ENCODE measurements at regions not wholly inside any gene's neighbourhood (a gene's known extent, or its start where the extent isn't known, plus 50 kb on each side); places are given as distances from the start of the nearest gene placed in this dataset.

DNA sequence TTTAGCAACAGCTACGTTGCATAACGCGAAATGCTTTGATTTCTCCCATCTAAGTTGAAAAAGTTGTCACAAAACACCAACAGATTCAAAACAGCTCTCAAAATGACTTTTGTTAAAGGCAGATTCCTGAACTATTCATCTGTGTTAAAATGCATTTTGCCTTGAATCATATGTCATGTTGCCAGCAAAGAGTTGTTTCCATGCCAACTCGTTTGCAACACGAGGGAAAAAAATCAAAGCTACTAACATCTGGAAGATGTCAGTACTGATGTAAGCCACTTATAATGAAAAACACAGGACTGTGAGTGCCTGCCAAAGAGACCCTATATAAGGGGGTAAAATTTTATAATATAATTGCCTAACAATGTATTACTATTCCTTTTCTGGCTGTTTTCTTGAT, 182.7 kb upstream of the PTBP2 start:
- no peak for TF ChIP-seq CTCF (IDR thresholded peaks at IDR 0.05; ENCODE audit: control insufficient read depth, extremely low read depth, insufficient read depth)
- no peak for DNase-seq (ENCODE audit: low read depth)
- H3K4me3 ChIP-seq (ENCODE audit: low read depth, low read length) = no peak overlapping the region

DNA sequence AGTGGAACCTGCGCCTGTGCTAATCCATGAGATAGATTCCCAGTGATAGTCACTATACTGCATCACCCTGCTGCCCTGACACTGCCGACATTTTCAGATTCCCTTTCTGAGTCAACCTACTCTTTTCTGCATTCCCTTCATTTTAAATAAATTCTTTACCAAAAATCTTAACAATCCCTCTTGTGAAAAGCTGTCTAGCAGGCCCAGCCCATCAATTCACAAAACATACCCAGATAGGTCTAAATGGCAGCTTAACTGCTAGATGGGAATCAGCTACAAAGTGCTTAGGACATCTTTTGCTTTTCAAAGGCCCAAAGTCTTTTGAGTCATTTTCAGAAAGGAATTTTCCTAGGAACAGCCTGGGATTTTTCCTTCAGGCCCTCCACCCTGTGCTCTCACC, 180.1 kb upstream of the PTBP2 start:
- no peak for DNase-seq (ENCODE audit: low read depth)
- H3K4me3 ChIP-seq (ENCODE audit: low read depth, low read length) = no peak overlapping the region
- TF ChIP-seq CTCF (IDR thresholded peaks at IDR 0.05; ENCODE audit: control insufficient read depth, extremely low read depth, insufficient read depth) = no peak

DNA sequence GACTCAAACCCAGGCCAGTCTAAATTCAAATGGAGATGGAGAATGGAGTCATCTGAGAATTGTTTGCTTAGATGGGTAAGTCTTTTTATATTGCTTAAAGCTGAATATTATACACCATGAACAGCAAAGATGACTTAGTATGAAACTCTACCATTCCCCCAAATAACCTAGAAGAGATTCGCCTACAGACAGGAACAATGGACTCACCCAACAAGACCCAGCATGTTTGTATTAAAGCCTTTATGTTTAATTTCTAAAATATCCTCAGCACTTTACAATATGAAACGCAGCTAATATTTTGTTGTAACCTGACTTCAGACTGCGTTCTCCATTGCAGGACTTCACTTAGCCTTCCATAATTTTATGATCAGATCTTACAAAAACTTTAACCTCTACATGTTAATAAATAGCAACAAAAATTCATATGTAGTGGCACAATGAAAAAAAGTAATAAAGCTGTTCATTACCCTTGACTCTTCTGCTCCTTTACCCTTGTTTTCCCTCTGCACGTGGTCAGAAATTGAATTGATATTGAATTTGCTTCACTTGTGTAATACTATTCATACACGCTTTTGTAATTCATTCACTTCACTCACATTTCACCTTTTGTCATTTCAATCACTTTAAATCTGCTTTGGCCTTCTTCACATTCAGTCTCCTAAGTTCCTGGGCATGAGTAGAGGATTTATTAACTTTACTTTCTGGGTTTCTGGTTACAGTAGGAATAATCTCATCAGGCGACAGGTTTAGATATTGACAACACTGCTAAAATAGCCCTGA, 177.3 kb upstream of the PTBP2 start:
- no peak for TF ChIP-seq CTCF (IDR thresholded peaks at IDR 0.05; ENCODE audit: control insufficient read depth, extremely low read depth, insufficient read depth)
- H3K4me3 ChIP-seq (ENCODE audit: low read depth, low read length) = no peak overlapping the region
- no peak for DNase-seq (ENCODE audit: low read depth)

DNA sequence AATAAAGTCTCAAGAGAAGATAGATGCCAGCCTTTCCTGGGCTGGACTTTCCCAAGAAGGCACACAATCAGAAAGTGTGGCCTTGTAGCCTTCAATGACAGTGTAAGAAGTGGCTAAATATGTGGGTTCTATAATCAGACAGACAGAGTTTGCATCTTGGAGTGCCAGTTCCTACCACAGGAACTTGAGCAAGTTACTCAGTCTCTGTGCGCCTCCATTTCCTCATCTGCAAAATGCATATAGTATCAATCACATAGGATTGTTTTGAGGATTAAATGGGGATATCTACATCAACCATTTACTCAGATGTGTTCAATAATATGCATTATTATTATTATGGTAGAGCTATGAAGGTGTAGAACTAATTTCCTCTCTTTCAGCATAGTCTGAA, 176.8 kb upstream of the PTBP2 start:
- no peak overlapping the region for H3K4me3 ChIP-seq (ENCODE audit: low read depth, low read length)
- DNase-seq (ENCODE audit: low read depth) = no peak
- TF ChIP-seq CTCF (IDR thresholded peaks at IDR 0.05; ENCODE audit: control insufficient read depth, extremely low read depth, insufficient read depth) = no peak

DNA sequence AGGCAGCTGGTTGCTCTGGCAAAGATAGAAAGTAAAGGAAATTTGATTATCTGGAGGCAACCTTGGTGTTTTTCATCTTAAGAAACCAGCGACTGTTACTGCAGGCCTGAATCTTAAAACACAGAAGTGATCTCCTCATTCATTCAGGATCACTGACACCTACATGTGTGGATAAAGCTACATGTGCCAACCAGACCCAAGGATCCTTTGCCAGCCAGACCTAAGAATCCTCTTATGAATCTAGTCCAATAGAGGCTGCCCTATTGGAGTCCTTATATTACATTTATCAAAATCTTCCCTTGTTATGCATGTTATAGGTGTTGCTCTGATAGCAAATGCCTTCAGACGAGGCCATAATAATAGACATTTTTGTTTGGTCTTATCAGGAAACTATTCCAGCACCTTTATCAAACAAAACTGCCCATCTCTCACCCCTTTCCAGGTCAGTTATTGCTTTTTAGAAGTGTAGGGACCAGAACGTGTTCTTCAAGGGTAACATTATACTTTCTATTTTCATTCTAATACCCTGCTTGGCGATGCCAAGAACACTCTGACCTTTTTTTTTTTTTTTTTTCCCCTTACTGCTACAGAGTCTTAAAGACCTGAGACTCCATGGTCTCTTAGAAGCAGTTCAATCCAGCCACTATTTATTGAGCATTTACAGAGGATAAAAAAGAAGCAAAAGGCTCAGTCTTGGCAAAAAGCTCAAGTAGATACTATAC, 175.5 kb upstream of the PTBP2 start:
- no peak for DNase-seq (ENCODE audit: low read depth)
- H3K4me3 ChIP-seq (ENCODE audit: low read depth, low read length) = no peak overlapping the region
- no peak for TF ChIP-seq CTCF (IDR thresholded peaks at IDR 0.05; ENCODE audit: control insufficient read depth, extremely low read depth, insufficient read depth)

GRCh38 chr1:96550061-96550460, 171.5 kb upstream of the PTBP2 start:
- DNase-seq (ENCODE audit: low read depth) = no peak
- no peak for TF ChIP-seq CTCF (IDR thresholded peaks at IDR 0.05; ENCODE audit: control insufficient read depth, extremely low read depth, insufficient read depth)
- H3K4me3 ChIP-seq (ENCODE audit: low read depth, low read length) = no peak overlapping the region
